ENCODE measurements at regions not wholly inside any gene's neighbourhood (a gene's known extent, or its start where the extent isn't known, plus 50 kb on each side); places are given as distances from the start of the nearest gene placed in this dataset.

DNA sequence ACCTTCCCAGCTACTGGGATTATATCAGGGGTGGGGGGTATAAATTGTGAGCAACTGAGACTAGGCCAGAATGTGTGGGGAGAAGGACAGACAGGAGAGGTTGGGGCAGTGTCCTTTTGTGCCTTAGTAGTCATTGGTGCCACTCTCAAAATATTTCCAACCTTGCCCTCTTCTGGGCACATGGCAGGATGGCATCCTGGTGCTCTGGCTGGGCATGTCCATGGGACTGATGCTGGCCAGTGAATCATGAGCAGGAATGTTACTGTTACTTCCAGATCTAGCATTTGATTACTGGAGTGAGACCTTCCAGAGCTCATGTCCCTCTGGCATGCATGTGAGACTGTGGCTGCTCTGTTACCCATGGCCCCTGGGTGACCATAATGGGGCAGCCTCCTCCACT lies 151.2 kb downstream of the MATN1 start:
- no peak for TF ChIP-seq TAF1 (IDR thresholded peaks at IDR 0.05; ENCODE audit: borderline replicate concordance, insufficient read depth, low read length)
- no peak for TF ChIP-seq SIN3A (IDR thresholded peaks at IDR 0.05; ENCODE audit: borderline replicate concordance, insufficient read depth, low read length)
- TF ChIP-seq, protein P1, sequence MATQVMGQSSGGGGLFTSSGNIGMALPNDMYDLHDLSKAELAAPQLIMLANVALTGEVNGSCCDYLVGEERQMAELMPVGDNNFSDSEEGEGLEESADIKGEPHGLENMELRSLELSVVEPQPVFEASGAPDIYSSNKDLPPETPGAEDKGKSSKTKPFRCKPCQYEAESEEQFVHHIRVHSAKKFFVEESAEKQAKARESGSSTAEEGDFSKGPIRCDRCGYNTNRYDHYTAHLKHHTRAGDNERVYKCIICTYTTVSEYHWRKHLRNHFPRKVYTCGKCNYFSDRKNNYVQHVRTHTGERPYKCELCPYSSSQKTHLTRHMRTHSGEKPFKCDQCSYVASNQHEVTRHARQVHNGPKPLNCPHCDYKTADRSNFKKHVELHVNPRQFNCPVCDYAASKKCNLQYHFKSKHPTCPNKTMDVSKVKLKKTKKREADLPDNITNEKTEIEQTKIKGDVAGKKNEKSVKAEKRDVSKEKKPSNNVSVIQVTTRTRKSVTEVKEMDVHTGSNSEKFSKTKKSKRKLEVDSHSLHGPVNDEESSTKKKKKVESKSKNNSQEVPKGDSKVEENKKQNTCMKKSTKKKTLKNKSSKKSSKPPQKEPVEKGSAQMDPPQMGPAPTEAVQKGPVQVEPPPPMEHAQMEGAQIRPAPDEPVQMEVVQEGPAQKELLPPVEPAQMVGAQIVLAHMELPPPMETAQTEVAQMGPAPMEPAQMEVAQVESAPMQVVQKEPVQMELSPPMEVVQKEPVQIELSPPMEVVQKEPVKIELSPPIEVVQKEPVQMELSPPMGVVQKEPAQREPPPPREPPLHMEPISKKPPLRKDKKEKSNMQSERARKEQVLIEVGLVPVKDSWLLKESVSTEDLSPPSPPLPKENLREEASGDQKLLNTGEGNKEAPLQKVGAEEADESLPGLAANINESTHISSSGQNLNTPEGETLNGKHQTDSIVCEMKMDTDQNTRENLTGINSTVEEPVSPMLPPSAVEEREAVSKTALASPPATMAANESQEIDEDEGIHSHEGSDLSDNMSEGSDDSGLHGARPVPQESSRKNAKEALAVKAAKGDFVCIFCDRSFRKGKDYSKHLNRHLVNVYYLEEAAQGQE (IDR thresholded peaks at IDR 0.05; ENCODE audit: insufficient read depth in 1 of 2, low read depth in 2 of 2, low read length in 2 of 2), result no peak
- TF ChIP-seq FOXP2 (optimal IDR thresholded peaks at IDR 0.05; ENCODE audit: borderline replicate concordance, extremely low read depth, extremely low read length, insufficient read depth), result no peak
- TF ChIP-seq POLR2AphosphoS5 (IDR thresholded peaks at IDR 0.05; ENCODE audit: low read depth, low read length), result no peak

DNA sequence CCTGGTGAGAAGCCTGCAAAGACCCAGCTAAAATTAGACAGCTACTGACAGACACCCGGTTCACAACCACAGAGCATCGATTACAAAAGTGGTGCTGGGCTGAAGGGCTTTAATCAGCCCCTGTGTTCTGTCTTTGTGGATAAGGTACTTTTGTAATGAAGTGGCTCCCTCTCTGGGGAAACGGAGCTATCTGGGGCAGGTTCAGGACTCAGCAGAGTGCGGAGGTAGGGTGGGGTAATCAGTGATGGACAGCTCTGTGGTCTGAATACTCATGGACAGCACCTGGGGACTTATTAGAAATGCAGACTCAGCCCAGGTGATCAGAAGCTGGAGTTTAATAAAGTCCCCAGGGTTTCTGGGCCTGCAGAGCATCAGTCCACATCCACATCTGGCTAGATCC lies 152.0 kb downstream of the MATN1 start:
- TF ChIP-seq POLR2AphosphoS5 (IDR thresholded peaks at IDR 0.05; ENCODE audit: low read depth, low read length), result no peak
- no peak for TF ChIP-seq SIN3A (IDR thresholded peaks at IDR 0.05; ENCODE audit: borderline replicate concordance, insufficient read depth, low read length)
- no peak for TF ChIP-seq FOXP2 (optimal IDR thresholded peaks at IDR 0.05; ENCODE audit: borderline replicate concordance, extremely low read depth, extremely low read length, insufficient read depth)
- no peak for TF ChIP-seq TAF1 (IDR thresholded peaks at IDR 0.05; ENCODE audit: borderline replicate concordance, insufficient read depth, low read length)
- TF ChIP-seq, protein P1 (IDR thresholded peaks at IDR 0.05; ENCODE audit: insufficient read depth in 1 of 2, low read depth in 2 of 2, low read length in 2 of 2), result no peak

DNA sequence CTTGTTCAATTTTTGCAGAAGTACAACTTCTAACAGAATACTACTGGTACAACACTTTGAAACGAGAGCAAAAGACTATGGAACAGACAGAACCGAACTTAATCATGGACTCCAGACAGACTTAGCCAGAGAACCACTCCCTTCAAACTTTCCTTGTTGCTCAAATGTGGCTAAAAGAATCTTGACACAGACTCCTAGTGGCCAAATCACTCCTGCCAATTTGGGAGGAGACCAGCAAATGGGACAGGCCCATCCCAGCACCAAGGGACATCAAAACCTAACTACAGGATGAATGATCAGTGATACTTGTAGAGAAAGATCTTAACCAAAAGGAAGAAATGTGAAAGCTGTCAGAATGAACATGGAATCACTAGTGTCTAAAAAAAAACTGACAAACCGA lies 154.0 kb downstream of the MATN1 start:
- TF ChIP-seq FOXP2 (optimal IDR thresholded peaks at IDR 0.05; ENCODE audit: borderline replicate concordance, extremely low read depth, extremely low read length, insufficient read depth), result no peak
- TF ChIP-seq TAF1 (IDR thresholded peaks at IDR 0.05; ENCODE audit: borderline replicate concordance, insufficient read depth, low read length), result no peak
- TF ChIP-seq, protein P1 (IDR thresholded peaks at IDR 0.05; ENCODE audit: insufficient read depth in 1 of 2, low read depth in 2 of 2, low read length in 2 of 2), result no peak
- TF ChIP-seq POLR2AphosphoS5 (IDR thresholded peaks at IDR 0.05; ENCODE audit: low read depth, low read length), result no peak

DNA sequence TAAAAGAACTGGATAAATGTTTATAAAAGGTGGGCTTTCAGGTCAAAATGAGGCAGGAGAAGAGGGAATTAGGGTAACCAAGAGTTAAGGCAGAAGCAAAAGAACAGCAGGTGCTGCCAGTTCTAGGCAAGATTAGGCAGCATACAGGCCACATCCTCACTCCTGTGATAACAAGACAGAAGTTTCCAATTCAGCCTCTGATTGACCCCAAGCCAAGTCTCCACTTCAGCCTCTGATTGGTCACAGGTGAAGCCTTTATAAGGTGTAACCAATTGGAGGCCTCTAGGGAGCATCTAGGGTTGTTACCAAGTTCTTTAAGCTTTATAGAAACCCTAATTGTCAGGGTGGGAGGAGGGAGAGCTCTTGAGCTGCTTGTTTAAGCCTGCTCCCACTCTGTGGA lies 160.8 kb downstream of the MATN1 start:
- no peak for TF ChIP-seq TAF1 (IDR thresholded peaks at IDR 0.05; ENCODE audit: borderline replicate concordance, insufficient read depth, low read length)
- TF ChIP-seq FOXP2 (optimal IDR thresholded peaks at IDR 0.05; ENCODE audit: borderline replicate concordance, extremely low read depth, extremely low read length, insufficient read depth), result no peak
- no peak for TF ChIP-seq POLR2AphosphoS5 (IDR thresholded peaks at IDR 0.05; ENCODE audit: low read depth, low read length)
- TF ChIP-seq, protein P1 (IDR thresholded peaks at IDR 0.05; ENCODE audit: insufficient read depth in 1 of 2, low read depth in 2 of 2, low read length in 2 of 2), result no peak
- no peak for TF ChIP-seq SIN3A (IDR thresholded peaks at IDR 0.05; ENCODE audit: borderline replicate concordance, insufficient read depth, low read length)

DNA sequence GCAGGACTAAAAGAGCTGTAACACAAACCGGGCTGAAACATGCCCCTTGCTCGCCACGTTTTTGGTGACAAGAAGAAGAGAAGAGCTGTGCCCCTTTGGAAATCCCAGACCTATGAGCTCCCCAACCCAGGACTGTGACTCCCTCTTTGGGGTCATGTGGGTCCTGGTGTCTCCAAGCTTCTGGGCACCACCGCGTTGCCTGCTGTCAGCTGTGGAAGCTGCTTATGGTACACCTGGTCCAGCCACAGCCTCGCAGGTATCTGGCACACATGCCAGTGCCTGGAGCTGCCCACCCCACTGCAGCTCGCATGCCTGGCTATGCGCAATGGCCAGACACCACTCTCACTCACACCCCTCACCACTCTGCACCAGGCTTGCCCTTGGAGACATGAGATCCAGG lies 171.8 kb downstream of the MATN1 start:
- no peak for TF ChIP-seq SIN3A (IDR thresholded peaks at IDR 0.05; ENCODE audit: borderline replicate concordance, insufficient read depth, low read length)
- TF ChIP-seq, protein P1 (IDR thresholded peaks at IDR 0.05; ENCODE audit: insufficient read depth in 1 of 2, low read depth in 2 of 2, low read length in 2 of 2), result no peak
- TF ChIP-seq POLR2AphosphoS5 (IDR thresholded peaks at IDR 0.05; ENCODE audit: low read depth, low read length), result no peak
- TF ChIP-seq TAF1 (IDR thresholded peaks at IDR 0.05; ENCODE audit: borderline replicate concordance, insufficient read depth, low read length), result no peak
- TF ChIP-seq FOXP2 (optimal IDR thresholded peaks at IDR 0.05; ENCODE audit: borderline replicate concordance, extremely low read depth, extremely low read length, insufficient read depth), result no peak

All from PFSK-1 (cell line).